ENCODE measurements at regions not wholly inside any gene's neighbourhood (a gene's known extent, or its start where the extent isn't known, plus 50 kb on each side); places are given as distances from the start of the nearest gene placed in this dataset.
"Not testable (repeated sequence)": the region's sequence is repeated elsewhere in the genome, so short reads cannot be mapped to it uniquely, and the experiment has no call there.

GRCh38 chr5:119299242-119299614, 56.6 kb upstream of the TNFAIP8 start:
- TF ChIP-seq, protein P1, sequence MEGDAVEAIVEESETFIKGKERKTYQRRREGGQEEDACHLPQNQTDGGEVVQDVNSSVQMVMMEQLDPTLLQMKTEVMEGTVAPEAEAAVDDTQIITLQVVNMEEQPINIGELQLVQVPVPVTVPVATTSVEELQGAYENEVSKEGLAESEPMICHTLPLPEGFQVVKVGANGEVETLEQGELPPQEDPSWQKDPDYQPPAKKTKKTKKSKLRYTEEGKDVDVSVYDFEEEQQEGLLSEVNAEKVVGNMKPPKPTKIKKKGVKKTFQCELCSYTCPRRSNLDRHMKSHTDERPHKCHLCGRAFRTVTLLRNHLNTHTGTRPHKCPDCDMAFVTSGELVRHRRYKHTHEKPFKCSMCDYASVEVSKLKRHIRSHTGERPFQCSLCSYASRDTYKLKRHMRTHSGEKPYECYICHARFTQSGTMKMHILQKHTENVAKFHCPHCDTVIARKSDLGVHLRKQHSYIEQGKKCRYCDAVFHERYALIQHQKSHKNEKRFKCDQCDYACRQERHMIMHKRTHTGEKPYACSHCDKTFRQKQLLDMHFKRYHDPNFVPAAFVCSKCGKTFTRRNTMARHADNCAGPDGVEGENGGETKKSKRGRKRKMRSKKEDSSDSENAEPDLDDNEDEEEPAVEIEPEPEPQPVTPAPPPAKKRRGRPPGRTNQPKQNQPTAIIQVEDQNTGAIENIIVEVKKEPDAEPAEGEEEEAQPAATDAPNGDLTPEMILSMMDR (conservative IDR thresholded peaks at IDR 0.05; ENCODE audit: low read depth, low read length), result not testable (repeated sequence)
- not testable (repeated sequence) for TF ChIP-seq CHD1, SMC3, POLR2A (IDR thresholded peaks at IDR 0.05; ENCODE audit: low read depth, low read length)
